NCI-H345 treated with DMSO at 0.1 percent for 48 hours (cell line): ENCODE measurements at regions not wholly inside any gene's neighbourhood (a gene's known extent, or its start where the extent isn't known, plus 50 kb on each side); places are given as distances from the start of the nearest gene placed in this dataset.
"Not testable (repeated sequence)": the region's sequence is repeated elsewhere in the genome, so short reads cannot be mapped to it uniquely, and the experiment has no call there.

Source experiments
- DNase-seq: peaks from one replicate; lab custom pipeline; 2025; ENCODE audit not compliant: unreplicated experiment; lab: John Stamatoyannopoulos, UW

DNA sequence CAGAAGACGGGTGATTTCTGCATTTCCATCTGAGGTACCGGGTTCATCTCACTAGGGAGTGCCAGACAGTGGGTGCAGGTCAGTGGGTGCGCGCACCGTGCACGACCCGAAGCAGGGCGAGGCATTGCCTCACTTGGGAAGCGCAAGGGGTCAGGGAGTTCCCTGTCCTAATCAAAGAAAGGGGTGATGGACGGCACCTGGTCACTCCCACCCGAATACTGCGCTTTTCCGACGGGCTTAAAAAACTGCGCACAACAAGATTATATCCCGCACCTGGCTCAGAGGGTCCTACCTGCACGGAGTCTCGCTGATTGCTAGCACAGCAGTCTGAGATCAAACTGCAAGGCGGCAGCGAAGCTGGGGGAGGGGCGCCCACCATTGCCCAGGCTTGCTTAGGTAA is 1403.1 kb downstream of the REEP3 start:
- DNase-seq: not testable (repeated sequence)

DNA sequence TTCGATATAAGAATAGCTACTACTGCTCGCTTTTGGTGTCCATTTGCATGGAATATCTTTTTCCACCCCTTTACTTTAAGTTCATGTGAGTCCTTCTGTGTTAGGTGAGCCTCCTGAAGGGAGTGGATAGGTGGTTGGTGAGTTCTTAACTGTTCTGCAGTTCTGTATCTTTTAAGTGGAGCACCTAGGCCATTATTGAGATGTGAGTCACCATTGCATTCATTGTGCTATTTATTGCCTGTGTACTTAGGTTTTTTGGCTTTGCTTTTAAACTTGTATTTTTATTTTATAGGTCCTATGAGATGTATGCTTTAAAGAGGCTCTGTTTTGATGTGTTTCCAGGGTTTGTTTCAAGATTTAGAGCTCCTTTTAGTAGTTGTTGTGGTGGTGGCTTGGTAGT is 1430.8 kb downstream of the REEP3 start:
- DNase-seq: no peak

GRCh38 chr10:64956441-64956840 is 1435.2 kb downstream of the REEP3 start:
- no peak for DNase-seq

- DNase-seq: no peak
These were observed 1437.9 kb downstream of the REEP3 start for GRCh38 chr10:64959116-64959515.

DNA sequence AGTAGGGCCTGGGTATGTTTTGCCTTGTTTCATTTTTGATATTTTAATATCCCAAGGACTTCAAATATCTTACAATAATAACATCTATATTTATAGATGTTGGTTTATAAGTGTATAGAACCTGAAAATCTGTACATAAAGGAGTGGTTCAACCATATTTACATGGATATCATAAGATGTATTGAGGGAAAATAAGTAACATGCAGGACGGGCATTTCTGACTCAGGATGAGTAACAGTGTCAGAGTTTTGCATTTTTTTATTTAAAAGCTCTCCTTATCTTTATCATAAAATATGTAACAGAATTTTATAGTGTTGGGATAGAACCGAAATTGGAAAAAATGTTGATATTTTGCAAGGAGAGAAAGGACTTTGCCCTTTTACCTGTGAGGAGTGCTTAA is 1438.7 kb downstream of the REEP3 start:
- DNase-seq: no peak

- DNase-seq: no peak
These were observed 1452.2 kb downstream of the REEP3 start for GRCh38 chr10:64973391-64973790.

DNA sequence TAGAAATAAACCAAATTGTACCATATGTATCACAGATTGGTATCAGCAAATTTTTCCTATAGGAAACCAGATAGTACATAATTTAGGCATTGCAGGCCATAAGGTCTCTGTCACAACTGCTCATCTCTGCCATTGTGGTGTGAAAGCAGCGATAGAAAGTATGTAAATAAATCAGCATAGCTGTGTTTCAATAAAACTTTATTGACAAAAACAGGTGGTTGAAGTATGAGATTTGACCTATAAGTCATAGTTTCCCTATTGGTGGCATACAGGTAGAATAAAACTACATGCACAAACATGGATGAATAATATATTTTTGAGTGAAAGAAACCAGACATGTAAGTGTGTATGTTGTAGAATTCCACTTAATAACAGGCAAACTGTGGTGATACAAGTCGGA is 1454.9 kb downstream of the REEP3 start:
- DNase-seq: no peak

DNA sequence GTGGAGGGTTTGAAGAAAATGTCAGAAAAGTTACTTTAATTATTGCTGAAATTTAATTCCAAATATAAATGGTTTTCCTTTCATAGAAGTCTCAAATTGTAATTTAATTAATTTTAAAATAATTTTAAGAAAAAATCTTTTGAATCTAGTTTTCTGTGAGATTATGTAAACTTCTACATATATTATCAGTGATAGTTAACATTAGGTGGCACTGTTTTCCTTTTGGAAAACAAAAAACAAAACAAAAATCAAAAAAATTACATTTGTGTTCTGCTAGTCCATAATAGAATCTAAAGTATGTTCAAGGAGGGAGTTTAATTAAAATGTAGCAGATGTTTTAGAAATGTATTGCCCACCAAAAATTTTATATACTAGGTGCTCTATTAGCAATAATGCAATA is 1456.7 kb downstream of the REEP3 start:
- DNase-seq: no peak

- DNase-seq: no peak
These were observed 1475.7 kb downstream of the REEP3 start for GRCh38 chr10:64996886-64997285.

GRCh38 chr10:65010845-65011244 is 1489.6 kb downstream of the REEP3 start:
- DNase-seq: no peak

DNA sequence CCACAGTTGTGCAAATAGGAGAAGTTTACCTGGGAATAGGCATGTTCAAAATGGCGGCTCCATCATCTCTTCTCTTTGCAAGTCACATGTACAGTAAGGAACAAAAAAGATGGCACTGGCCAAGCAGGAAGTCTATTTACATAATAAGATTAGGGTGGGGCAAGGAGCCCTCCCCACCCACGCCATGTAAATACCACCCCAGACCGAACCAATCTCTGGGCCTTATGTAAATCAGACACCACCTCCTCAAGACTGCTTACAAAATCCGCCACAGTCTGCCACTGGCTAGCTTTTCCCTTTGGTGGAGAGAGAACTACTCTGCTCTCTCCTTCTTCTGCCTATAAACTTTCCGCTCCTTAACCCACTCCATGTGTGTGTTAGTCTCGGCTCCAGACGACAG is 1496.3 kb downstream of the REEP3 start:
- no peak for DNase-seq

DNA sequence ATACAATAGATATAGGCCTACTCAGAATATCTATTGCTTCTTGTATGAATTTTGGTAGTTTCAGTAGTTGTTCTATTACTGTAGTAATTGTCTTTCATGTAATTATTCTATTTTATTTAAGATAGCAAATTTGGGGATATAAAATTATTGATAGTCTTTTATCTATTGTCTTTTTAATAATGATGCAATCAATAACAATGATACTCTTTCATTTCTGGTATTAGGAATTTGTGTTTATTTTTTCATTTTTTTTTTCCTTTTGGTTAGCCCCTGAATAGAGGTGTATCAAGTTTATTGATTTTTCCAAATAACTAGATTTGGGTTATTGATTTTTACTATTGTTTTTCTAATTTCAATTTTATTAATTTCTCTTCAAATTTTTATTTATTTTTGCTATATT is 1503.7 kb downstream of the REEP3 start:
- DNase-seq: no peak

GRCh38 chr10:65030263-65030662 is 1509.1 kb downstream of the REEP3 start:
- no peak for DNase-seq

DNA sequence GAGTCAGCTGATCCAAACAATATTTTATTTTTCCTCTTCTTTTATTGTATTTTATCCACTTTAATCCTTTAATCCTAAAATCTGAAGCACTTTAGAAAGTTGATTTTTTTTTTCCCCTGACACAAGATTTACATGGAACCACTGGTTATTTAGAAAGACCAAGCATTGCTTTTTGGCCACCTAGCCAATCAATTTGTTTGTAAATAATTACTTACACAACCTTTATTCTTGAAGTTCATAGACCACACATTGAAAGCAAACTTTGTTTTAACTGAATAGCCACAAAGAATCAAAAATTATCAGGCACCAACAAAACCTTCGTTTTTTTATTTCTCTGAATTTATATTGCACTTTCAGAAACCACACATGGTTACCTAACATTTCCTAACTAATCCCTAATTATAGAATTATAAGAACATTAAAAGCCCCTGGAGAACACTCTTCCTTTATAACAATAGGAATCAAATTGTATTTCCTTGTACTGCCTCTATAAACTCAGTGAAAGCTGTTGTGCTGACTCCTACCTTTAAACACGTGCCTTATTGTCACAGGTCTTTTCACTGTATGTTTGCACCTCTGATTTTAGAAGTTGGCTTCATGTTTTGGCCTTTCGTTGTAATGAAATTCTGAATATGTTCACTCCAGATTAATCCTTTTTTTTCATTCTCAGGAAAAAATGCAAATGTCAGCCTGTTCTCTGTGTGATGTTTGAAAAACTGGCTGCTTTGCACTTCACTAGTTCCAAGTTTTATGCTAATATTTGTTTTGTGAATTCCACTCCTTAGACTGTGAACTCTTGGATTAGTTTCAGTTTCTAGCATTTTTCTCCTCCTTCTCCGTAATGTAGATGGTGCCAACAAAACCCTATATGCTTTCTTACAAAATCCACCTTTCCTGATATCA is 1511.9 kb downstream of the REEP3 start:
- DNase-seq: no peak

DNA sequence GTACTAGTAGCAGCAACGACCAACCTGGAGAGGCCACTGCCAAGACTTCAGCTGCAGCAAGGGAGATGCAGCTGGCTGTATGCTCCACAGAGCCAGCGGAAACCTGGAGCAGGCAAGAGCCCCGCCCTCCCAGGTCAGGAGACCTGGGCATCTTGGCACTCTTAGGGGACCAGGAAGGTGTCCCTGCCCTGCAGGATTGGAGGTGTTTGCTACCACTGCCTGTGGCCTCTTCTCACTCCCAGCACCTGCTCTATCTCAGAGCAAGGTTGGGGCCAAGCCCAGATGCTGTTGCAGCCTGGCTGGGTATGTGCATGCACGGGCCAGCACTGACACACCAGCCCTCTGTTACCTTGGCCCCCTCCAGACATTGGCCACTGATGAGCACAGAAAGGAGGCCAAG is 1512.8 kb downstream of the REEP3 start:
- no peak for DNase-seq

DNA sequence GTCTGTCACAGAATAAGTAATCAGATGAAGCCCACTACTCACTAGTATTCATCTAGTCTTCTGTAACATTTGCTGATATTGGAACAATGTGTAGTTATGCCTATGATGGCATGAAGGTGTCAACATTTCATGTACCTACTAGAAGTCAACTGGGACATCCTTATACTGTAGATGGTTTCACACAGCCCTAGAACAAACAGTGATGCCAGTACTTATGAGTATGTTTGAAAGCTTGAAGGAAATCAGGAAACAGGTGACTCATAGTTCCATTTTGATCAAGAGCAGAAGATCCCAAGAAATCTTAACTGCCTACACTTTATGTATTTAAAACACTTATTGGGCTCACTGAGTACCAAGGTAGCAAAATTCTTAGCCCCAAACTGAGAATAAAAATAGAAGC is 1519.6 kb downstream of the REEP3 start:
- no peak for DNase-seq

- DNase-seq: no peak
These were observed 1520.1 kb downstream of the REEP3 start for GRCh38 chr10:65041307-65041706.

GRCh38 chr10:65042496-65042895 is 1521.3 kb downstream of the REEP3 start:
- DNase-seq: no peak

GRCh38 chr10:65046831-65047230 is 1525.6 kb downstream of the REEP3 start:
- DNase-seq: no peak

- DNase-seq: not testable (repeated sequence)
These were observed 1530.9 kb downstream of the REEP3 start for GRCh38 chr10:65052111-65052510.

DNA sequence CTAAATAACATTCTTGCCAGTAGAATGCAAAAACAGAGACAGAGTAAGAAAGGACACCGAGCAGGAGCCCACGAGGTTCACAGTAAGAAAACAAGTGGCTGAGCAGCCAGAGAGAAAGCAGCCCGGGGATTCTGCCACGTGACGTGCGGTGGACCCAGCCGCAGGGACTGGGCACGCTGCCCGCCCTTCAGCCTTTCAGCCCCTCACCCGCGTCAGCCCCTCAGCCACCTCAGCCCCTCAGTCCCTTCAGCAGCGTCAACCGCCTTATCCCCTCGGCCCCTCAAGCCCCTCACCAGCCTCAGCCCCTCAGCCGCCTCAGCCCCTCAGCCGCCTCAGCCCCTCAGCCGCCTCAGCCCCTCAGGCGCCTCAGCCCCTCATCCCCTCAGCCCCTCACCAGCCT is 1532.2 kb downstream of the REEP3 start:
- not testable (repeated sequence) for DNase-seq

- not testable (repeated sequence) for DNase-seq
These were observed 1532.7 kb downstream of the REEP3 start for GRCh38 chr10:65053831-65054351.

GRCh38 chr10:65054701-65055100 is 1533.5 kb downstream of the REEP3 start:
- not testable (repeated sequence) for DNase-seq
